Endothelial cell of umbilical vein (primary cell): ENCODE measurements at regions not wholly inside any gene's neighbourhood (a gene's known extent, or its start where the extent isn't known, plus 50 kb on each side); places are given as distances from the start of the nearest gene placed in this dataset.

ENCODE experiments used
- BruUV-seq: library from RNA; stranded (reverse); fragments of 400-500 nt; replicated peaks from 2 replicates; lab custom pipeline; 2021; lab: Mats Ljungman, UMichigan
- CTCF ChIA-PET: fragments of 300-600, 350-600 bp; sonication (Branson Sonifier 250); formaldehyde crosslinking; loops from one replicate; lab custom pipeline; 2021; ENCODE audit warnings: antibody characterized with exemption, inconsistent platforms; lab: Charles Lee
- POLR2A ChIA-PET: fragments of 300-600, 350-600 bp; sonication (Branson Sonifier 250); formaldehyde crosslinking; loops from one replicate; lab custom pipeline; 2021; ENCODE audit warnings: antibody characterized with exemption, inconsistent platforms; lab: Charles Lee
- DNase-seq: peaks from one replicate; pipeline ENCODE4 v3.0.0-alpha.2; 2011; ENCODE audit warnings: low read depth, low spot score
- FAIRE-seq: peaks from 2 replicates; lab custom pipeline; 2011; peaks lifted over from hg19 to GRCh38; lab: Jason Lieb, UNC
- H2AFZ ChIP-seq: 2 replicates; pipeline ENCODE4 v1.6.0; 2012; ENCODE audit warnings: low read depth, low read length, control low read depth, inconsistent platforms
- H3K27ac ChIP-seq: 2 replicates; pipeline ENCODE4 v1.5.1; 2011; ENCODE audit warnings: low read depth, mild to moderate bottlenecking, control low read depth, low read length, moderate library complexity; ENCODE audit not compliant: insufficient read depth
- H3K27me3 ChIP-seq, 2 experiments: 2 replicates each; pipeline versions ENCODE4 v1.6.0 to v1.6.1; 2011; ENCODE audit warnings: low read length in 2 of 2, mixed read lengths in 1 of 2; ENCODE audit not compliant: control insufficient read depth in 2 of 2, insufficient read depth in 2 of 2
- H3K36me3 ChIP-seq, 2 experiments: 2 replicates in 1 of 2; 3 replicates in 1 of 2; pipeline ENCODE4 v1.5.1; 2011; ENCODE audit warnings: low read length in 2 of 2, mild to moderate bottlenecking in 1 of 2, moderate library complexity in 1 of 2; ENCODE audit not compliant: control insufficient read depth in 2 of 2, insufficient read depth in 2 of 2; ENCODE audit errors: extremely low read depth in 1 of 2
- H3K4me1 ChIP-seq: 3 replicates; pipeline ENCODE4 v1.5.1; 2011; ENCODE audit warnings: mild to moderate bottlenecking, low read length; ENCODE audit not compliant: control insufficient read depth, insufficient read depth; ENCODE audit errors: extremely low read depth
- H3K4me2 ChIP-seq: 2 replicates; pipeline ENCODE4 v1.6.1; 2011; ENCODE audit warnings: low read length, control low read depth, mixed read lengths; ENCODE audit not compliant: insufficient read depth
- H3K4me3 ChIP-seq, 3 experiments: fragments of 200-600 bp in 1 of 3; sonication (generic), shearing (Covaris generic) in 1 of 3; replicated peaks in 1 of 3; 2 replicates each; pipeline ENCODE4 v1.5.1; 2011 to 2016; ENCODE audit warnings: control low read depth in 3 of 3, low read length in 3 of 3, mild to moderate bottlenecking in 2 of 3, inconsistent platforms in 1 of 3, low read depth in 1 of 3, moderate library complexity in 1 of 3; ENCODE audit not compliant: insufficient read depth in 1 of 3
- H3K79me2 ChIP-seq: 2 replicates; pipeline ENCODE4 v1.6.0; 2012; ENCODE audit warnings: low read length, inconsistent platforms; ENCODE audit not compliant: control insufficient read depth, insufficient read depth
- H3K9ac ChIP-seq: replicated peaks from 2 replicates; pipeline ENCODE3; 2011; ENCODE audit warnings: low read length, control low read depth; ENCODE audit not compliant: insufficient read depth; ENCODE audit errors: extremely low read depth
- H3K9me1 ChIP-seq: replicated peaks from 3 replicates; pipeline ENCODE4 v1.6.0; 2011; ENCODE audit warnings: mild to moderate bottlenecking, low read length; ENCODE audit not compliant: control insufficient read depth, insufficient read depth; ENCODE audit errors: extremely low read depth
- H3K9me3 ChIP-seq: replicated peaks from 2 replicates; pipeline ENCODE4 v1.5.1; 2012; ENCODE audit warnings: low read length, inconsistent platforms; ENCODE audit not compliant: control insufficient read depth, insufficient read depth
- H4K20me1 ChIP-seq: replicated peaks from 2 replicates; pipeline ENCODE3; 2011; ENCODE audit warnings: mild to moderate bottlenecking, low read length; ENCODE audit not compliant: control insufficient read depth, insufficient read depth; ENCODE audit errors: extremely low read depth
- EZH2 ChIP-seq: IDR thresholded peaks from 2 replicates; pipeline ENCODE4 v1.6.1; 2012; ENCODE audit warnings: borderline replicate concordance, low read depth, mild to moderate bottlenecking, moderate library complexity, low read length, inconsistent platforms; ENCODE audit not compliant: severe bottlenecking
- FOS ChIP-seq: IDR thresholded peaks from 2 replicates; pipeline ENCODE4 v1.6.1; 2011; ENCODE audit warnings: mild to moderate bottlenecking, low read length, moderate library complexity, borderline replicate concordance; ENCODE audit not compliant: insufficient read depth
- GATA2 ChIP-seq: IDR thresholded peaks from 2 replicates; pipeline ENCODE4 v1.7.0; 2011; ENCODE audit warnings: low read depth, mild to moderate bottlenecking, moderate library complexity, mixed read lengths, low read length; ENCODE audit not compliant: insufficient read length, insufficient read depth
- JUN ChIP-seq: IDR thresholded peaks from 2 replicates; pipeline ENCODE4 v1.6.1; 2011; ENCODE audit warnings: borderline replicate concordance, low read depth; ENCODE audit not compliant: insufficient read length, insufficient read depth
- MAX ChIP-seq: IDR thresholded peaks from 2 replicates; pipeline ENCODE4 v1.6.1; 2011; ENCODE audit not compliant: insufficient read depth, insufficient read length
- MYC ChIP-seq: IDR thresholded peaks from one replicate; pipeline ENCODE4 v1.6.1; 2011; ENCODE audit warnings: mild to moderate bottlenecking, low read depth, low read length
- POLR2A ChIP-seq: IDR thresholded peaks from 2 replicates; pipeline ENCODE4 v1.6.1; 2012; ENCODE audit warnings: low read depth, mild to moderate bottlenecking, control low read depth, low read length
- POLR2AphosphoS5 ChIP-seq: IDR thresholded peaks from 2 replicates; pipeline ENCODE4 v1.6.1; 2012; ENCODE audit warnings: low read depth, mild to moderate bottlenecking, control low read depth, low read length, moderate library complexity; ENCODE audit not compliant: insufficient read depth
- dilution Hi-C: fragments of 300-500 bp; cut with MboI; formaldehyde crosslinking; loops from one replicate; pipeline ENCODE4 v1.15.0; 2019; ENCODE audit warnings: low sequenced_read_pairs; ENCODE audit not compliant: extremely low pct_ligation_motif_present
- intact Hi-C: fragments of 100-400 bp; cut with micrococcal nuclease; formaldehyde crosslinking; loops from one replicate; pipeline ENCODE4 v1.10.0; 2022
- TF ChIP-seq, protein P1 (sequence below), 2 donors: IDR thresholded peaks; 1 replicate in 1 of 2; 2 replicates in 1 of 2; pipeline ENCODE4 v1.5.1; 2011; ENCODE audit warnings: low read length in 2 of 2, mild to moderate bottlenecking in 2 of 2, moderate library complexity in 2 of 2, control low read depth in 1 of 2, inconsistent platforms in 1 of 2, low read depth in 1 of 2; ENCODE audit not compliant: insufficient read depth in 1 of 2; ENCODE audit errors: extremely low read depth in 1 of 2

DNA sequence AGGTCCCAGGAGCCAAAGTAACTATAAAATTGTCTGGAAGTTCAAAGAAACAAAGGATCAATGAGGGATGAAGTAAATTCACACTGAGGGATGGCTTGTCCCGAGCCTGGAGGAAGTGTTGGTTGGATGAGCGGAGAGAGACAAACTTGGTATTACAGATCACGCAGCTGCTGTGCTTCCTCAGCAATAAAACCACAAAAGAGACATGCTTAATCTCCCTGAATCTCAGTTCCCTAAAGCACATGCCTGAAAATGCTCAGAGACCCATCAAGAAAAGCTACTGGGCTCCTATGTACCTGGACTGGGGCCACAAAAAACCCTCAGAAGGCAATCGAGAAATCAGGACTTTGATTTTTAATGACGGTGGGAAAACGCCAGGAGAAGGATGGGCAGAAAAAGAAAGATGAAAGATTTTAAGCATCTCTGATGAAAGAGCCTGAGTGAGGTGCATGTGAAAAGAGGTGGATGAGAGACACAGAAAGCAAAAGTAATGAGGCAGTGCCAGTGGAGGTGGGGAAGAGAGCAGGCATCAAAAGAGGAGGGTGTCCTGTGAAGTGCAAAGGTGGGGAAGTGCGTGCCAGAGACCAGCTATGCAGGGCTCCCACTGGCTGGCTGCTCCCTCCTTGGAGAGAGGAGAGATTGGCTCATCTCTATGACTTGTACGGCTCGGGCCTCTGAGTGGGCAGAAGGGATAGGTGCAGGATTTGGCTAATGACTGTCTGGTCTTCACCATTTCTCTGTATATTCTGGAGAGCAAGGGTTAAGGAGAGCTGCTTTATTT, 143.7 kb downstream of the ABCC12 start:
- no peaks in the 10 kb centered on the region for H3K4me1 ChIP-seq
- no peak for FAIRE-seq
- CTCF ChIA-PET: no interaction called here
- no peaks in the 10 kb centered on the region for H3K9me1 ChIP-seq
- H3K27ac ChIP-seq: no peak overlapping the region
- H3K4me2 ChIP-seq: no peak overlapping the region
- no peaks in the 10 kb centered on the region for H3K27me3 ChIP-seq
- POLR2A ChIA-PET: no interaction called here
- intact Hi-C loops: no loop called here
- BruUV-seq: no TSS peak
- no peaks in the 10 kb centered on the region for H3K9me3 ChIP-seq
- dilution Hi-C loops: no loop called here
- no peaks in the 10 kb centered on the region for H4K20me1 ChIP-seq
- H3K9ac ChIP-seq: no peak overlapping the region
- H3K4me3 ChIP-seq: no peak overlapping the region
- no peak for DNase-seq
- TF ChIP-seq FOS (no peak), EZH2 (no peak), POLR2AphosphoS5 (no peak), MYC (no peak), POLR2A (no peak), GATA2 (no peak), JUN (no peak), MAX (no peak)
- TF ChIP-seq, protein P1, sequence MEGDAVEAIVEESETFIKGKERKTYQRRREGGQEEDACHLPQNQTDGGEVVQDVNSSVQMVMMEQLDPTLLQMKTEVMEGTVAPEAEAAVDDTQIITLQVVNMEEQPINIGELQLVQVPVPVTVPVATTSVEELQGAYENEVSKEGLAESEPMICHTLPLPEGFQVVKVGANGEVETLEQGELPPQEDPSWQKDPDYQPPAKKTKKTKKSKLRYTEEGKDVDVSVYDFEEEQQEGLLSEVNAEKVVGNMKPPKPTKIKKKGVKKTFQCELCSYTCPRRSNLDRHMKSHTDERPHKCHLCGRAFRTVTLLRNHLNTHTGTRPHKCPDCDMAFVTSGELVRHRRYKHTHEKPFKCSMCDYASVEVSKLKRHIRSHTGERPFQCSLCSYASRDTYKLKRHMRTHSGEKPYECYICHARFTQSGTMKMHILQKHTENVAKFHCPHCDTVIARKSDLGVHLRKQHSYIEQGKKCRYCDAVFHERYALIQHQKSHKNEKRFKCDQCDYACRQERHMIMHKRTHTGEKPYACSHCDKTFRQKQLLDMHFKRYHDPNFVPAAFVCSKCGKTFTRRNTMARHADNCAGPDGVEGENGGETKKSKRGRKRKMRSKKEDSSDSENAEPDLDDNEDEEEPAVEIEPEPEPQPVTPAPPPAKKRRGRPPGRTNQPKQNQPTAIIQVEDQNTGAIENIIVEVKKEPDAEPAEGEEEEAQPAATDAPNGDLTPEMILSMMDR (IDR thresholded peaks at IDR 0.05; ENCODE audit: extremely low read depth in 1 of 2, insufficient read depth in 1 of 2, low read depth in 1 of 2, low read length in 2 of 2): no peak
- H3K36me3 ChIP-seq: no peaks in the 10 kb centered on the region
- no peak overlapping the region for H2AFZ ChIP-seq
- H3K79me2 ChIP-seq: no peaks in the 10 kb centered on the region
